ENCODE measurements at regions not wholly inside any gene's neighbourhood (a gene's known extent, or its start where the extent isn't known, plus 50 kb on each side); places are given as distances from the start of the nearest gene placed in this dataset.
"Not testable (repeated sequence)": the region's sequence is repeated elsewhere in the genome, so short reads cannot be mapped to it uniquely, and the experiment has no call there.

GRCh38 chr2:16250056-16250425 is 309.7 kb downstream of the MYCN start:
- DNase-seq, result no peak

GRCh38 chr2:16249246-16250055 is 309.1 kb downstream of the MYCN start:
- DNase-seq, result no peak

GRCh38 chr2:16248571-16249105 is 308.3 kb downstream of the MYCN start:
- no peak for DNase-seq

GRCh38 chr2:16247326-16248122 is 307.2 kb downstream of the MYCN start:
- DNase-seq, result no peak

- DNase-seq, result no peak
Observed at GRCh38 chr2:16246911-16247310, 306.6 kb downstream of the MYCN start.

GRCh38 chr2:16246281-16246850 is 306.0 kb downstream of the MYCN start:
- no peak for DNase-seq

GRCh38 chr2:16245481-16246054 is 305.2 kb downstream of the MYCN start:
- DNase-seq, result no peak

GRCh38 chr2:16244966-16245320 is 304.6 kb downstream of the MYCN start:
- DNase-seq, result no peak

- DNase-seq, result no peak
Observed at GRCh38 chr2:16244153-16244965, 304.0 kb downstream of the MYCN start.

- no peak for DNase-seq
Observed at GRCh38 chr2:16243411-16243996, 303.2 kb downstream of the MYCN start.

- DNase-seq, result no peak
Observed at GRCh38 chr2:16242906-16243305, 302.6 kb downstream of the MYCN start.

GRCh38 chr2:16241166-16242160 is 301.1 kb downstream of the MYCN start:
- no peak for DNase-seq

GRCh38 chr2:16240402-16240801 is 300.1 kb downstream of the MYCN start:
- no peak for DNase-seq

GRCh38 chr2:16239296-16239850 is 299.0 kb downstream of the MYCN start:
- DNase-seq, result no peak

GRCh38 chr2:16238786-16239185 is 298.4 kb downstream of the MYCN start:
- no peak for DNase-seq

- no peak for DNase-seq
Observed at GRCh38 chr2:16238001-16238761, 297.8 kb downstream of the MYCN start.

- DNase-seq, result no peak
Observed at GRCh38 chr2:16235747-16236146, 295.4 kb downstream of the MYCN start.

GRCh38 chr2:16235291-16235690 is 294.9 kb downstream of the MYCN start:
- DNase-seq, result not testable (repeated sequence)

GRCh38 chr2:16228951-16229350 is 288.6 kb downstream of the MYCN start:
- no peak for DNase-seq

GRCh38 chr2:16228471-16228870 is 288.1 kb downstream of the MYCN start:
- no peak for DNase-seq

All from NCI-H2227 treated with DMSO at 0.1 percent for 48 hours (cell line).